ENCODE measurements at regions not wholly inside any gene's neighbourhood (a gene's known extent, or its start where the extent isn't known, plus 50 kb on each side); places are given as distances from the start of the nearest gene placed in this dataset.

DNA sequence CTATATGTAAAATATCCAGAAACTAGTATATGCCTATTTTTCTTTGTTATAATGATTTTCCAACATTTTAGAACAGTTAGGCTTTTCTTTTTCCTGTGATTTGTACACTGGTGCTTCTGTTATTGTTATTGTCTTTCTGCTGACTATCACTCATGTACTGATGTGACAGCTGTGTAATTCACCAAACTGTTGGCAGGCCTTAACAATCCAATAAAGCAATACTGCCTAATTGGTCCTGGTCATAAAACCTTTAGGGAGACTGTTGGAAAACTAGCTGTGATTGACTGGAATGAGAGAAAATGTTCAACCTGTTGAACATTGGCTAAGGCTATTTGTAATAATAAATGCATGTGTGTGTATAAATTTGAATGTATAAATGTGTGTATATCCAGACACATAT is 956.6 kb downstream of the REEP3 start:
- Histone ChIP-seq H2AFZ (ENCODE audit: insufficient read depth, low read depth, low read length, poor library complexity, severe bottlenecking) (no peak overlapping the region), H3K36me3 (replicated peaks in 1 of 2; ENCODE audit: control extremely low read depth in 1 of 2, control insufficient read depth in 1 of 2, extremely low read depth in 1 of 2, insufficient read depth in 2 of 2, low read length in 1 of 2) (no peaks in the 10 kb centered on the region), H3K27ac (ENCODE audit: low read length in 2 of 2) (no peak overlapping the region), H3K4me3 (ENCODE audit: control extremely low read depth in 1 of 5, extremely low read depth in 1 of 5, insufficient read depth in 1 of 5, low read depth in 2 of 5, low read length in 4 of 5) (no peak overlapping the region), H3K4me2 (replicated peaks; ENCODE audit: low read depth, low read length, poor library complexity, severe bottlenecking) (no peak overlapping the region), H4K20me1 (ENCODE audit: control insufficient read depth, insufficient read depth, low read length, poor library complexity, severe bottlenecking) (no peaks in the 10 kb centered on the region), H3K9me3 (ENCODE audit: control extremely low read depth in 1 of 3, control insufficient read depth in 2 of 3, insufficient read depth in 1 of 3, low read length in 2 of 3) (no peaks in the 10 kb centered on the region), H3K4me1 (ENCODE audit: control insufficient read depth in 2 of 2, insufficient read depth in 2 of 2, low read length in 2 of 2) (no peaks in the 10 kb centered on the region), H3K79me2 (ENCODE audit: control insufficient read depth, insufficient read depth, low read length) (no peaks in the 10 kb centered on the region), H3K27me3 (replicated peaks in 1 of 4; ENCODE audit: control extremely low read depth in 1 of 4, control insufficient read depth in 3 of 4, insufficient read depth in 4 of 4, low read length in 3 of 4) (no peaks in the 10 kb centered on the region), H3K9ac (ENCODE audit: low read length) (no peak overlapping the region)
- H3K27me3 Mint-ChIP-seq, result no peaks in the 10 kb centered on the region
- intact Hi-C loops (cut with micrococcal nuclease), result no loop called here
- CTCF ChIA-PET, result no interaction called here
- no peaks in the 10 kb centered on the region for H3K9me3 Mint-ChIP-seq (ENCODE audit: insufficient read depth)
- no peaks in the 10 kb centered on the region for H3K4me1 Mint-ChIP-seq
- no peak overlapping the region for H3K4me3 Mint-ChIP-seq
- TF ChIP-seq EZH2 (IDR thresholded peaks at IDR 0.05; ENCODE audit: borderline replicate concordance, insufficient read depth, low read depth, low read length, poor library complexity, severe bottlenecking), result no peak
- TF ChIP-seq, protein P1, sequence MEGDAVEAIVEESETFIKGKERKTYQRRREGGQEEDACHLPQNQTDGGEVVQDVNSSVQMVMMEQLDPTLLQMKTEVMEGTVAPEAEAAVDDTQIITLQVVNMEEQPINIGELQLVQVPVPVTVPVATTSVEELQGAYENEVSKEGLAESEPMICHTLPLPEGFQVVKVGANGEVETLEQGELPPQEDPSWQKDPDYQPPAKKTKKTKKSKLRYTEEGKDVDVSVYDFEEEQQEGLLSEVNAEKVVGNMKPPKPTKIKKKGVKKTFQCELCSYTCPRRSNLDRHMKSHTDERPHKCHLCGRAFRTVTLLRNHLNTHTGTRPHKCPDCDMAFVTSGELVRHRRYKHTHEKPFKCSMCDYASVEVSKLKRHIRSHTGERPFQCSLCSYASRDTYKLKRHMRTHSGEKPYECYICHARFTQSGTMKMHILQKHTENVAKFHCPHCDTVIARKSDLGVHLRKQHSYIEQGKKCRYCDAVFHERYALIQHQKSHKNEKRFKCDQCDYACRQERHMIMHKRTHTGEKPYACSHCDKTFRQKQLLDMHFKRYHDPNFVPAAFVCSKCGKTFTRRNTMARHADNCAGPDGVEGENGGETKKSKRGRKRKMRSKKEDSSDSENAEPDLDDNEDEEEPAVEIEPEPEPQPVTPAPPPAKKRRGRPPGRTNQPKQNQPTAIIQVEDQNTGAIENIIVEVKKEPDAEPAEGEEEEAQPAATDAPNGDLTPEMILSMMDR (IDR thresholded peaks at IDR 0.05), result no peak
- POLR2A ChIA-PET, result no interaction called here
- no peak for ATAC-seq (ENCODE audit: low read depth)
- DNase-seq, result no peak
- H3K27ac Mint-ChIP-seq, result no peak overlapping the region

DNA sequence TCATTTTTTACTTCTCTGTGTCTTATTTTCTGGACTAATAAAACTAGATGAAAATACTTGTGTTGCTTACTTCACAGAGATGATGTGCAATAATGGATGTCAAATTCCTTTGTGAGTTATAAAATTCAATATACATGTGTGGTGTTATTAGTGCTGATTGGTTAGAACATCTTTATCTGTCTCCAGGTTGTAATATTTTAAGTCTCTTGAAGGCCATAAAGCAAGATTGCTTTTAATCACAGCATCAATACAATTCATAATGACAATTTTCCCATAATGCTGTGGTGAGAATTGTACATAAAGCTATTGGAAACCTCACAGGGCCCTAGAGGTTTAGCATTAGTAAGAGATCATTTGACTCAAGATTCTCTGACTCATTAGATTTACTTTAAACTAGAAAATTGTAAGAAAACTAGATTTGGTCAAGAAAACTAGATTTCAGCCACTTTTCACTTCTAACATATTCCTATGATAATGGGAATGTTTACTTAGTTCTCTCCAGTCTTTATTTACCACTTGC is 963.7 kb downstream of the REEP3 start:
- Histone ChIP-seq H3K36me3 (replicated peaks in 1 of 2; ENCODE audit: control extremely low read depth in 1 of 2, control insufficient read depth in 1 of 2, extremely low read depth in 1 of 2, insufficient read depth in 2 of 2, low read length in 1 of 2) (no peaks in the 10 kb centered on the region), H3K9ac (ENCODE audit: low read length) (no peak overlapping the region), H3K4me1 (ENCODE audit: control insufficient read depth in 2 of 2, insufficient read depth in 2 of 2, low read length in 2 of 2) (no peaks in the 10 kb centered on the region), H3K4me2 (replicated peaks; ENCODE audit: low read depth, low read length, poor library complexity, severe bottlenecking) (no peak overlapping the region), H3K9me3 (ENCODE audit: control extremely low read depth in 1 of 3, control insufficient read depth in 2 of 3, insufficient read depth in 1 of 3, low read length in 2 of 3) (no peaks in the 10 kb centered on the region), H3K4me3 (ENCODE audit: control extremely low read depth in 1 of 5, extremely low read depth in 1 of 5, insufficient read depth in 1 of 5, low read depth in 2 of 5, low read length in 4 of 5) (no peak overlapping the region), H2AFZ (ENCODE audit: insufficient read depth, low read depth, low read length, poor library complexity, severe bottlenecking) (no peak overlapping the region), H3K27ac (ENCODE audit: low read length in 2 of 2) (no peak overlapping the region), H3K79me2 (ENCODE audit: control insufficient read depth, insufficient read depth, low read length) (no peaks in the 10 kb centered on the region), H3K27me3 (replicated peaks in 1 of 4; ENCODE audit: control extremely low read depth in 1 of 4, control insufficient read depth in 3 of 4, insufficient read depth in 4 of 4, low read length in 3 of 4) (no peaks in the 10 kb centered on the region), H4K20me1 (ENCODE audit: control insufficient read depth, insufficient read depth, low read length, poor library complexity, severe bottlenecking) (no peaks in the 10 kb centered on the region)
- ATAC-seq (ENCODE audit: low read depth), result no peak
- no peak overlapping the region for H3K27ac Mint-ChIP-seq
- intact Hi-C loops (cut with micrococcal nuclease), result no loop called here
- no peaks in the 10 kb centered on the region for H3K4me1 Mint-ChIP-seq
- H3K27me3 Mint-ChIP-seq, result no peaks in the 10 kb centered on the region
- CTCF ChIA-PET, result no interaction called here
- POLR2A ChIA-PET, result no interaction called here
- no peak overlapping the region for H3K4me3 Mint-ChIP-seq
- TF ChIP-seq, protein P1 (IDR thresholded peaks at IDR 0.05), result no peak
- no peak for TF ChIP-seq EZH2 (IDR thresholded peaks at IDR 0.05; ENCODE audit: borderline replicate concordance, insufficient read depth, low read depth, low read length, poor library complexity, severe bottlenecking)
- no peak for DNase-seq
- H3K9me3 Mint-ChIP-seq (ENCODE audit: insufficient read depth), result peaks cover 4% of the 10 kb centered on the region

All from B cell (primary cell).